ENCODE measurements at regions not wholly inside any gene's neighbourhood (a gene's known extent, or its start where the extent isn't known, plus 50 kb on each side); places are given as distances from the start of the nearest gene placed in this dataset.

DNA sequence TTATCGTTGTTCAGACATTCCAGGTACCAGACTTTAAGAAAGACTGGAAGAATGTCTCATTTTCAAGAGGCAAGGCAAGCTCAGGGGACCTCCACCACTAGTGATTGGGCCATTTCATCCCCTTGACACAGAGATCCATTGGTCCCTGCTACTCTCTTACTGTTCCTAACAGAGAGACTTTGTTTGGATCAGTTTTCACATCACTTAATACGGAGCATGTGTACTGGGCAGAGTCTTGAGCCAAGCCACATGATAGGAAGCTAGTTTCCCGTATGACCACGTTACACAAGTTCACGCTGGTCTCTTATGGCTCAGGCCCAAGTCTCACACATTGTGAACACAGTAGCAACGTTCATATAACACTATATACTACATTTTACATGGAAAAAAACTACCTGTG lies 269.9 kb downstream of the BAMBI start:
- TF ChIP-seq, protein P1, sequence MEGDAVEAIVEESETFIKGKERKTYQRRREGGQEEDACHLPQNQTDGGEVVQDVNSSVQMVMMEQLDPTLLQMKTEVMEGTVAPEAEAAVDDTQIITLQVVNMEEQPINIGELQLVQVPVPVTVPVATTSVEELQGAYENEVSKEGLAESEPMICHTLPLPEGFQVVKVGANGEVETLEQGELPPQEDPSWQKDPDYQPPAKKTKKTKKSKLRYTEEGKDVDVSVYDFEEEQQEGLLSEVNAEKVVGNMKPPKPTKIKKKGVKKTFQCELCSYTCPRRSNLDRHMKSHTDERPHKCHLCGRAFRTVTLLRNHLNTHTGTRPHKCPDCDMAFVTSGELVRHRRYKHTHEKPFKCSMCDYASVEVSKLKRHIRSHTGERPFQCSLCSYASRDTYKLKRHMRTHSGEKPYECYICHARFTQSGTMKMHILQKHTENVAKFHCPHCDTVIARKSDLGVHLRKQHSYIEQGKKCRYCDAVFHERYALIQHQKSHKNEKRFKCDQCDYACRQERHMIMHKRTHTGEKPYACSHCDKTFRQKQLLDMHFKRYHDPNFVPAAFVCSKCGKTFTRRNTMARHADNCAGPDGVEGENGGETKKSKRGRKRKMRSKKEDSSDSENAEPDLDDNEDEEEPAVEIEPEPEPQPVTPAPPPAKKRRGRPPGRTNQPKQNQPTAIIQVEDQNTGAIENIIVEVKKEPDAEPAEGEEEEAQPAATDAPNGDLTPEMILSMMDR (IDR thresholded peaks at IDR 0.05; ENCODE audit: insufficient read depth, low read depth, low read length): no peak
- DNase-seq (ENCODE audit: low read depth): no peak
- Histone ChIP-seq H3K27me3 (ENCODE audit: control insufficient read depth, insufficient read depth, low read length) (peaks cover 3% of the 10 kb centered on the region), H3K4me3 (ENCODE audit: low read depth, low read length) (no peak overlapping the region), H3K36me3 (ENCODE audit: control insufficient read depth, insufficient read depth, low read length) (no peaks in the 10 kb centered on the region)
- CTCF ChIA-PET: interaction anchor here (1.7 kb wide), 1 partner anchor 284 kb away, joined by 5 read pairs; no protein-coding TSS in a partner anchor
- POLR2A ChIA-PET: interaction anchor here (0.6 to 1.2 kb wide), 2 partner anchors 44 to 109 kb away, joined by 3 to 10 read pairs; no protein-coding TSS in a partner anchor

DNA sequence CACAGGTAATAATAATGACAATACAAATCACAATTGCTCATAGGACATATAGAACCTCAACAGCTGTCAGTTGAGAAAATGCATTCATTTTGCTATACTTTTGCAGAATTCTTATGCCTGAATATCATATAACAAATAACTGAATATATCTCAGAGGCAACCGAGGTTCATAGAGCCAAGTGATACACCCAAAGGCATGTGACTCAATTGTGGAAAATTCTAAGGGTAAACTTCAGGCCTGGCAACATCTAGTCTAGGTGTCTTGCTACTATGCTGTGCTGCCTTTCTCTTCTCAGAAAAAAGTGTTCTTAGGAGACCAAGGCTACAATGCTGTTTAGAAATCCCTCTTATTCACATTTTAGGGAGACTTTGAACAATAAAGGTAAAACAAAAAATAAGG lies 270.7 kb downstream of the BAMBI start:
- TF ChIP-seq, protein P1 (IDR thresholded peaks at IDR 0.05; ENCODE audit: insufficient read depth, low read depth, low read length): no peak
- ChIA-PET CTCF (no interaction called here), POLR2A (no interaction called here)
- Histone ChIP-seq H3K36me3 (ENCODE audit: control insufficient read depth, insufficient read depth, low read length) (no peaks in the 10 kb centered on the region), H3K27me3 (ENCODE audit: control insufficient read depth, insufficient read depth, low read length) (peaks cover 3% of the 10 kb centered on the region), H3K4me3 (ENCODE audit: low read depth, low read length) (no peak overlapping the region)
- no peak for DNase-seq (ENCODE audit: low read depth)

DNA sequence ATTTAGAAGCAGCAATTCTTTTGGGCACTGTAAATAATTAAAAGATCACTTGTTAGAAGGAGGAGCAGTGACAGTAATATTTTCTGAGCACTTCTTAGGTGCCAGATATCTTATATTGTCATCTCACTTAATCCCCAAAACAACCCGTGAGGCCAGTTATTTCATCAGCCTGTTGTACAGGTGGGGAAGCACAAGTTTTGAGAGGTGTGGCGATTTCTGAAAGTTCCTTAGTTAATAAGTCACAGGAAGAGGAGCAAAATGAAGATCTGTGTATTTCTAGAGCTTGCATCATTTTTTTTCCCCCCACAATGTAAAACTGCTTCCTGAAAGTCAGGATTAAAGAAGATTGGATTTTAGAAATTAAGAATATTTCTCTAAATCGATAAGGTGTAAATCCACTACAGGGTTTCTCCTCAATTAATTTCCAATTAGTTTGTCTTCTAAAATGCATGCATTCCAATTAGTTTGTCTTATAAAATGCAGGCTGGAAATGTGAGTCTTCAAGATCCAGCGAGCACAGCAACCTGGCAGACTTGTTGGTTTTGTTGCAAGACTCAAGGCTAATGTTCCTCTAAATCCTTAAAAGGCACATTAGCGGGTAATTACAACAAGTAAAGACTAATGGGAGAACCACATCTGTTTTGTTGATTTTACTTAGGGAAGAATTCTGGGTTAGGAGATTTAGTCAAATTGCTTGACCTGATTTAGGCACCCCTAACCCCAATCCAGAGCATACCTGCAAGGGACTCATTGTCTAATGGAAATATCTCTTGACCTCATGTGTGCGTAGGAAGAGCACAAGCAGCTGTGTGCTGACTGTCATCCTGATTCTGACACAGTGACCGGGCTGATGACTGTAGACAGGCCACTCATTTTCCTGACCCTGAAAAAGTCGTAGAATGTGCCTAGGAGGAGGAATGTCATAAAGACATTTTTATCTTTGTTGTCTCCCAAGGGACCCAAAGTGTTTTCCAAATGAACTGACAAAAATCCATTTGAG lies 272.0 kb downstream of the BAMBI start:
- CTCF ChIA-PET: no interaction called here
- no peak for DNase-seq (ENCODE audit: low read depth)
- Histone ChIP-seq H3K27me3 (ENCODE audit: control insufficient read depth, insufficient read depth, low read length) (peaks cover 3% of the 10 kb centered on the region), H3K36me3 (ENCODE audit: control insufficient read depth, insufficient read depth, low read length) (no peaks in the 10 kb centered on the region), H3K4me3 (ENCODE audit: low read depth, low read length) (no peak overlapping the region)
- POLR2A ChIA-PET: no interaction called here
- TF ChIP-seq, protein P1 (IDR thresholded peaks at IDR 0.05; ENCODE audit: insufficient read depth, low read depth, low read length): no peak

DNA sequence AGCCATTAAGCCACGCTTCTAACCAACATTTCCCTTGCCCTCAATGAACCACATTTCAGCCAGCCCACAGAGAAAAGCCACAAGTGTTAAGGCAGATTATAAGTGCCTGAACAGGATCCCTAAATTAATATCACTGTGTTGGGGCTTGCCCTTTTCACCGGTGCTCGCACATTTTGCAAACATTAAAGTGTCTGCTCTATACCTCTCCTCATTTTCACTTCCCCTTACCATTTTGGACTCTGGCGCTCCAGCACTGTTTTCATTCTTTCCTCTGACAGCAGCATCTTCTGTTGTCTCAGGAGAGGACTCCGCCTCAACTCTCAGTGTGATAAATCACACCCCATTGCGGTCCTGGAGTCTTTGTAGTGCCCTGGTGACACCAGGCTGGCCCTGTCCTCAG lies 274.2 kb downstream of the BAMBI start:
- CTCF ChIA-PET: no interaction called here
- no peak for DNase-seq (ENCODE audit: low read depth)
- POLR2A ChIA-PET: no interaction called here
- peaks cover 3% of the 10 kb centered on the region for H3K27me3 ChIP-seq (ENCODE audit: control insufficient read depth, insufficient read depth, low read length)
- H3K4me3 ChIP-seq (ENCODE audit: low read depth, low read length): no peak overlapping the region
- no peaks in the 10 kb centered on the region for H3K36me3 ChIP-seq (ENCODE audit: control insufficient read depth, insufficient read depth, low read length)
- TF ChIP-seq, protein P1 (IDR thresholded peaks at IDR 0.05; ENCODE audit: insufficient read depth, low read depth, low read length): no peak

DNA sequence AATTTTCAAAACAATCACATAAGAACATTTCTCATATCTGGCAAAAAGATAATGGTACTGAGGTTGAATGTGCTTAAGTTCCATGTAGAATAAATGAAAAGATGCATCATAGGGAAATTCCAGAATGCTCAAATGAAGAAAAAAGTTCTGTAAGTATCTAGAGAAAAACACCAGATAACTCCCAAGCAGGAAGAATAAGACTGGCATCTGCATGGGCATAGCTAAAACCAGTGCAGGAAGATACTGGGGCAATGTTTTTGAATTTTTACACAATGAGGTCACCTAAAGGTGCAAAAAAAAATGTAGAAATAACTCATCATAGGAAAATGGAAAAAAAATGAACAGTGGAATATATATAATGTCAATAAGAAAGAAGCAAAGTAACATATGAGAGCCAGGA lies 275.2 kb downstream of the BAMBI start:
- peaks cover 3% of the 10 kb centered on the region for H3K27me3 ChIP-seq (ENCODE audit: control insufficient read depth, insufficient read depth, low read length)
- POLR2A ChIA-PET: interaction anchor here (0.6 kb wide), 1 partner anchor 1238 kb away, joined by 15 read pairs; no protein-coding TSS in a partner anchor
- no peak for DNase-seq (ENCODE audit: low read depth)

More for the DNA sequence above, 275.2 kb downstream of the BAMBI start:
- TF ChIP-seq, protein P1 (IDR thresholded peaks at IDR 0.05; ENCODE audit: insufficient read depth, low read depth, low read length): no peak
- H3K4me3 ChIP-seq (ENCODE audit: low read depth, low read length): no peak overlapping the region
- H3K36me3 ChIP-seq (ENCODE audit: control insufficient read depth, insufficient read depth, low read length): no peaks in the 10 kb centered on the region
- CTCF ChIA-PET: no interaction called here

All from BJ (cell line).